B cell (primary cell): ENCODE measurements at regions not wholly inside any gene's neighbourhood (a gene's known extent, or its start where the extent isn't known, plus 50 kb on each side); places are given as distances from the start of the nearest gene placed in this dataset.

Source experiments
- ATAC-seq: fragments of 200-7000 bp; cut with Tn5 transposase; one replicate; pipeline ENCODE4 v1.10.0; 2021; ENCODE audit warnings: low read depth, mild to moderate bottlenecking, moderate number of reproducible peaks, moderate library complexity
- CTCF ChIA-PET: fragments of 350-600 bp; sonication (Branson Sonifier 250); formaldehyde crosslinking; loops from one replicate; lab custom pipeline; 2021; ENCODE audit warnings: antibody characterized with exemption, inconsistent platforms; lab: Charles Lee
- POLR2A ChIA-PET: fragments of 350-600 bp; sonication (Branson Sonifier 250); formaldehyde crosslinking; loops from one replicate; lab custom pipeline; 2021; ENCODE audit warnings: antibody characterized with exemption; lab: Charles Lee
- DNase-seq: peaks from one replicate; pipeline ENCODE4 v3.0.0; 2013
- H2AFZ ChIP-seq: 2 replicates; pipeline ENCODE4 v1.6.1; 2012; ENCODE audit warnings: mild to moderate bottlenecking, low read depth, low read length; ENCODE audit not compliant: insufficient read depth, poor library complexity, severe bottlenecking
- H3K27ac ChIP-seq, 2 donors: 1 replicate in 1 of 2; 2 replicates in 1 of 2; pipeline ENCODE4 v1.5.1; 2012 to 2013; ENCODE audit warnings: low read length in 2 of 2, mild to moderate bottlenecking in 2 of 2, moderate library complexity in 1 of 2
- H3K27me3 ChIP-seq, 4 experiments: fragments of 200-600 bp in 1 of 4; sonication (generic) in 1 of 4; replicated peaks in 1 of 4; 1 replicate in 2 of 4; 2 replicates in 2 of 4; pipeline versions ENCODE4 v1.6.1 to v1.7.0; 2013 to 2016; ENCODE audit warnings: low read length in 3 of 4, mild to moderate bottlenecking in 2 of 4, mixed read lengths in 1 of 4, moderate library complexity in 1 of 4; ENCODE audit not compliant: insufficient read depth in 4 of 4, control insufficient read depth in 3 of 4; ENCODE audit errors: control extremely low read depth in 1 of 4
- H3K36me3 ChIP-seq, 2 experiments: replicated peaks in 1 of 2; 1 replicate in 1 of 2; 2 replicates in 1 of 2; pipeline versions ENCODE4 v1.6.1 to v1.7.1; 2013; ENCODE audit warnings: low read length in 1 of 2; ENCODE audit not compliant: insufficient read depth in 2 of 2, control insufficient read depth in 1 of 2; ENCODE audit errors: control extremely low read depth in 1 of 2, extremely low read depth in 1 of 2
- H3K4me1 ChIP-seq, 2 donors: fragments of 200-600 bp in 1 of 2; sonication (generic) in 1 of 2; 1 replicate in 1 of 2; 2 replicates in 1 of 2; pipeline versions ENCODE4 v1.5.1 to v1.6.1; 2013 to 2017; ENCODE audit warnings: low read length in 2 of 2; ENCODE audit not compliant: control insufficient read depth in 2 of 2, insufficient read depth in 2 of 2
- H3K4me2 ChIP-seq: replicated peaks from 2 replicates; pipeline ENCODE3; 2012; ENCODE audit warnings: mild to moderate bottlenecking, low read depth, low read length; ENCODE audit not compliant: poor library complexity, severe bottlenecking
- H3K4me3 ChIP-seq, 5 experiments: fragments of 200-600 bp in 1 of 5; sonication (generic) in 1 of 5; 1 replicate in 3 of 5; 2 replicates in 2 of 5; pipeline versions ENCODE4 v1.5.1 to v1.7.0; 2011 to 2016; ENCODE audit warnings: low read length in 4 of 5, mild to moderate bottlenecking in 4 of 5, low read depth in 2 of 5, control low read depth in 1 of 5, moderate library complexity in 1 of 5; ENCODE audit not compliant: insufficient read depth in 1 of 5; ENCODE audit errors: control extremely low read depth in 1 of 5, extremely low read depth in 1 of 5
- H3K79me2 ChIP-seq: fragments of 200-600 bp; sonication (generic); one replicate; pipeline ENCODE4 v1.6.0; 2016; ENCODE audit warnings: low read length; ENCODE audit not compliant: control insufficient read depth, insufficient read depth
- H3K9ac ChIP-seq: fragments of 200-600 bp; sonication (generic); 2 replicates; pipeline ENCODE4 v1.6.1; 2017; ENCODE audit warnings: mild to moderate bottlenecking, low read length, moderate library complexity
- H3K9me3 ChIP-seq, 3 donors: one replicate each; pipeline versions ENCODE4 v1.6.1 to v1.7.1; 2013; ENCODE audit warnings: low read length in 2 of 3; ENCODE audit not compliant: control insufficient read depth in 2 of 3, insufficient read depth in 1 of 3; ENCODE audit errors: control extremely low read depth in 1 of 3
- H4K20me1 ChIP-seq: 2 replicates; pipeline ENCODE4 v1.6.0; 2012; ENCODE audit warnings: mild to moderate bottlenecking, low read length; ENCODE audit not compliant: insufficient read depth, control insufficient read depth, poor library complexity, severe bottlenecking
- H3K27ac Mint-ChIP-seq: one replicate; pipeline ENCODE4 v1.8.0; 2021; ENCODE audit warnings: mixed read lengths
- H3K27me3 Mint-ChIP-seq: one replicate; pipeline ENCODE4 v1.8.0; 2021; ENCODE audit warnings: mixed read lengths
- H3K4me1 Mint-ChIP-seq: one replicate; pipeline ENCODE4 v1.8.0; 2021; ENCODE audit warnings: mixed read lengths
- H3K4me3 Mint-ChIP-seq: one replicate; pipeline ENCODE4 v1.8.0; 2021; ENCODE audit warnings: mixed read lengths
- H3K9me3 Mint-ChIP-seq: one replicate; pipeline ENCODE4 v1.8.0; 2022; ENCODE audit warnings: mixed read lengths; ENCODE audit not compliant: insufficient read depth
- EZH2 ChIP-seq: IDR thresholded peaks from 2 replicates; pipeline ENCODE4 v1.6.1; 2012; ENCODE audit warnings: borderline replicate concordance, low read depth, mild to moderate bottlenecking, moderate library complexity, low read length; ENCODE audit not compliant: insufficient read depth, poor library complexity, severe bottlenecking
- WGBS: methylation state at CpG from one replicate; pipeline ENCODE4 v1.1.5; 2013; ENCODE audit warnings: missing lambda C conversion rate; ENCODE audit not compliant: insufficient coverage; 5-methylcytosine and 5-hydroxymethylcytosine counted together
- intact Hi-C: fragments of 100-400 bp; cut with micrococcal nuclease; formaldehyde crosslinking; loops from one replicate; pipeline ENCODE4 v1.10.0; 2022
- TF ChIP-seq, protein P1 (sequence below): fragments of 200-600 bp; IDR thresholded peaks from one replicate; pipeline ENCODE4 v1.8.0; 2022; ENCODE audit warnings: antibody characterized with exemption, mild to moderate bottlenecking

DNA sequence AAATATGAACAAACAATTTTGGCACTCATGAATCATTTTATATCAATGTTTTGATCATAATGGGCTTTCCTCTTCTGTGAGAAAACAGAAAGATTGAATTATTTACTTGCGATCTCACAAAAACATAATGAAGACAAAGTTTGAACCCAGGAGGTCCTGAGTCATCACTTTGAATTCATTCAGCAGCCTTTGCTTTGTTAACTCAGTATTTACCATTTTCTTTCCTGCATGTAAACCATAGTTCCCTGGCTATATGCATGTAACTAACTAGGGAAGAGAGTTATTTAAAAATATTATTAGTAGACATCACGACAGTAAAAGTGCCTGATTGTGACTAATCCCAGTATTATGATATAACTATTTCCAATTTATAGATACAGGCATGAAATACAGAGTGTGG, 1026.2 kb downstream of the PLOD2 start:
- Histone ChIP-seq H3K27me3 (no peaks in the 10 kb centered on the region), H4K20me1 (no peaks in the 10 kb centered on the region), H3K4me1 (no peaks in the 10 kb centered on the region), H3K4me3 (no peak overlapping the region), H3K27ac (no peak overlapping the region), H3K9me3 (no peaks in the 10 kb centered on the region), H3K9ac (no peak overlapping the region), H3K4me2 (no peak overlapping the region), H2AFZ (no peak overlapping the region), H3K36me3 (no peaks in the 10 kb centered on the region), H3K79me2 (no peaks in the 10 kb centered on the region)
- ATAC-seq (no peak), DNase-seq (no peak)
- Mint-ChIP-seq H3K4me3 (no peak overlapping the region), H3K27ac (no peak overlapping the region), H3K9me3 (no peaks in the 10 kb centered on the region), H3K4me1 (no peaks in the 10 kb centered on the region), H3K27me3 (no peaks in the 10 kb centered on the region)
- no peak for TF ChIP-seq EZH2
- TF ChIP-seq, protein P1, sequence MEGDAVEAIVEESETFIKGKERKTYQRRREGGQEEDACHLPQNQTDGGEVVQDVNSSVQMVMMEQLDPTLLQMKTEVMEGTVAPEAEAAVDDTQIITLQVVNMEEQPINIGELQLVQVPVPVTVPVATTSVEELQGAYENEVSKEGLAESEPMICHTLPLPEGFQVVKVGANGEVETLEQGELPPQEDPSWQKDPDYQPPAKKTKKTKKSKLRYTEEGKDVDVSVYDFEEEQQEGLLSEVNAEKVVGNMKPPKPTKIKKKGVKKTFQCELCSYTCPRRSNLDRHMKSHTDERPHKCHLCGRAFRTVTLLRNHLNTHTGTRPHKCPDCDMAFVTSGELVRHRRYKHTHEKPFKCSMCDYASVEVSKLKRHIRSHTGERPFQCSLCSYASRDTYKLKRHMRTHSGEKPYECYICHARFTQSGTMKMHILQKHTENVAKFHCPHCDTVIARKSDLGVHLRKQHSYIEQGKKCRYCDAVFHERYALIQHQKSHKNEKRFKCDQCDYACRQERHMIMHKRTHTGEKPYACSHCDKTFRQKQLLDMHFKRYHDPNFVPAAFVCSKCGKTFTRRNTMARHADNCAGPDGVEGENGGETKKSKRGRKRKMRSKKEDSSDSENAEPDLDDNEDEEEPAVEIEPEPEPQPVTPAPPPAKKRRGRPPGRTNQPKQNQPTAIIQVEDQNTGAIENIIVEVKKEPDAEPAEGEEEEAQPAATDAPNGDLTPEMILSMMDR, result no peak
- POLR2A ChIA-PET, result no interaction called here
- intact Hi-C loops, result no loop called here
- CTCF ChIA-PET, result no interaction called here
- WGBS, result 100% methylated on average over 1 of the region's 2 CpGs

DNA sequence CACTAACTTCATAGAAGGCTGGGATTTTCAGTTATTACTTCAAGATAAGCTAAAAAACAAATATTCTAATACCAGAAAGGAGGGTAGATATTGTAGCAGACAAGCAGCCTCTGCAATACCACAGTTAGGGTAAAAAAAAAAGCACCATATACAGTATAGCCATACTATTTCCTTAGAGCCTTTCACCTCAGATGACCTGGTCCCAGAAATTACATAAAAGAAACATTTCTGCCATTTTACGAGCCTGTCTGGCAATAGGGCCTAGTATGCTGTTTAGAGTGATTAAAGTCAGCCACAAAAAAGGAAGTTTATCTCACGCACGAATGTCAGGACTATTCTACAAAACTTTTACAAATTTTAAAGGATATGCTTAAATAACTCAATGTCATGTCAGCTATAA, 1016.6 kb downstream of the PLOD2 start:
- Mint-ChIP-seq H3K9me3 (no peaks in the 10 kb centered on the region), H3K27me3 (no peaks in the 10 kb centered on the region), H3K27ac (no peak overlapping the region), H3K4me1 (no peaks in the 10 kb centered on the region), H3K4me3 (no peak overlapping the region)
- CTCF ChIA-PET, result no interaction called here
- no peak overlapping the region for H3K27ac ChIP-seq
- no peaks in the 10 kb centered on the region for H4K20me1 ChIP-seq
- WGBS, result no CpG with 5 or more reads among the region's 3 CpGs
- TF ChIP-seq EZH2, result no peak
- TF ChIP-seq, protein P1, result no peak
- H3K4me3 ChIP-seq, result no peak overlapping the region
- ATAC-seq (no peak), DNase-seq (no peak)
- no peak overlapping the region for H3K9ac ChIP-seq
- no peaks in the 10 kb centered on the region for H3K27me3 ChIP-seq
- H3K4me1 ChIP-seq, result no peaks in the 10 kb centered on the region
- H2AFZ ChIP-seq, result no peak overlapping the region
- POLR2A ChIA-PET, result no interaction called here
- H3K4me2 ChIP-seq, result no peak overlapping the region
- no peaks in the 10 kb centered on the region for H3K79me2 ChIP-seq
- intact Hi-C loops, result no loop called here
- no peaks in the 10 kb centered on the region for H3K36me3 ChIP-seq
- peaks cover 0 to 1% (median 0%) of the 10 kb centered on the region in 3 donors for H3K9me3 ChIP-seq
